ENCODE measurements at regions not wholly inside any gene's neighbourhood (a gene's known extent, or its start where the extent isn't known, plus 50 kb on each side); places are given as distances from the start of the nearest gene placed in this dataset.

- Histone ChIP-seq H3K36me3 (ENCODE audit: control insufficient read depth, insufficient read depth, low read length) (no peaks in the 10 kb centered on the region), H3K27me3 (ENCODE audit: control insufficient read depth, insufficient read depth, low read length) (no peaks in the 10 kb centered on the region), H3K4me3 (ENCODE audit: low read depth, low read length) (no peak overlapping the region)
- no peak for TF ChIP-seq CTCF (IDR thresholded peaks at IDR 0.05; ENCODE audit: insufficient read depth, low read length, severe bottlenecking)
- DNase-seq (ENCODE audit: low read depth), result no peak
- no peak for FAIRE-seq
Observed at GRCh38 chr1:91073299-91073698, 51.5 kb upstream of the ZNF644 start.

DNA sequence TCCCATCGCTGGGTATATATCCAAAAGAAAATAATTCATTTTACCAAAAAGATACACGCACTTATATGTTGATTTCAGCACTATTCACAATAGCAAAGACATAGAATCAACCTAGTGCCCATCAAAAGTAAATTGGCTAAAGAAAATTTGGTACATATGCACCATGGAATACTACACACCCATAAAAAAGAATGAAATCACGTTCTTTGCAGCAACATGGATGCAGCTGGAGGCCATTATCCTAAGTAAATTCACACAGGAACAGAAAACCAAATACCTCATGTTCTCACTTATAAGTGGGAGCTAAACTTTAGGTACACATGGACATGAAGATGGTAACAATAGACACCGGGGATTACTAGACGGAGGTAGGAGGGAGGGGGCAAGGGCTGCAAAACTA is 50.0 kb upstream of the ZNF644 start:
- Histone ChIP-seq H3K36me3 (ENCODE audit: control insufficient read depth, insufficient read depth, low read length) (no peaks in the 10 kb centered on the region), H3K4me3 (ENCODE audit: low read depth, low read length) (no peak overlapping the region), H3K27me3 (ENCODE audit: control insufficient read depth, insufficient read depth, low read length) (no peaks in the 10 kb centered on the region)
- TF ChIP-seq CTCF (IDR thresholded peaks at IDR 0.05; ENCODE audit: insufficient read depth, low read length, severe bottlenecking), result no peak
- FAIRE-seq (no peak), DNase-seq (ENCODE audit: low read depth) (no peak)

Data from bronchial epithelial cell (primary cell).